ENCODE measurements at regions not wholly inside any gene's neighbourhood (a gene's known extent, or its start where the extent isn't known, plus 50 kb on each side); places are given as distances from the start of the nearest gene placed in this dataset.

- no CpG with 5 or more reads among the region's 31 CpGs for WGBS (ENCODE audit: insufficient coverage, insufficient read length)
- Histone ChIP-seq H3K27ac (ENCODE audit: low read length) (no peak overlapping the region), H3K36me3 (ENCODE audit: control insufficient read depth, insufficient read depth, low read length) (no peaks in the 10 kb centered on the region), H3K4me3 (ENCODE audit: low read length) (no peak overlapping the region), H3K9me3 (ENCODE audit: control insufficient read depth, insufficient read depth, low read length) (no peaks in the 10 kb centered on the region), H3K27me3 (ENCODE audit: control insufficient read depth, insufficient read depth, low read length) (no peaks in the 10 kb centered on the region), H3K4me1 (ENCODE audit: control insufficient read depth, insufficient read depth, low read length) (peaks cover 10% of the 10 kb centered on the region; the same call in 1 of the 2 replicates)
- DNase-seq (ENCODE audit: low read depth, low spot score) = peak; percentile 89
Measured at GRCh38 chr12:14260011-14260993, 105.2 kb upstream of the ATF7IP start.

GRCh38 chr12:14261096-14261495 lies 104.4 kb upstream of the ATF7IP start:
- no peaks in the 10 kb centered on the region for H3K36me3 ChIP-seq (ENCODE audit: control insufficient read depth, insufficient read depth, low read length)
- H3K4me3 ChIP-seq (ENCODE audit: low read length) = no peak overlapping the region
- H3K27ac ChIP-seq (ENCODE audit: low read length) = no peak overlapping the region
- no CpG with 5 or more reads among the region's 6 CpGs for WGBS (ENCODE audit: insufficient coverage, insufficient read length)
- peaks cover 10% of the 10 kb centered on the region; the same call in 1 of the 2 replicates for H3K4me1 ChIP-seq (ENCODE audit: control insufficient read depth, insufficient read depth, low read length)
- H3K9me3 ChIP-seq (ENCODE audit: control insufficient read depth, insufficient read depth, low read length) = no peaks in the 10 kb centered on the region
- DNase-seq (ENCODE audit: low read depth, low spot score) = no peak
- no peaks in the 10 kb centered on the region for H3K27me3 ChIP-seq (ENCODE audit: control insufficient read depth, insufficient read depth, low read length)

GRCh38 chr12:14261861-14262260 lies 103.6 kb upstream of the ATF7IP start:
- H3K4me3 ChIP-seq (ENCODE audit: low read length) = no peak overlapping the region

GRCh38 chr12:14262771-14263511 lies 102.5 kb upstream of the ATF7IP start:
- no peak overlapping the region for H3K27ac ChIP-seq (ENCODE audit: low read length)

More at GRCh38 chr12:14261861-14262260, 103.6 kb upstream of the ATF7IP start:
- Histone ChIP-seq H3K27ac (ENCODE audit: low read length) (no peak overlapping the region), H3K36me3 (ENCODE audit: control insufficient read depth, insufficient read depth, low read length) (no peaks in the 10 kb centered on the region), H3K27me3 (ENCODE audit: control insufficient read depth, insufficient read depth, low read length) (no peaks in the 10 kb centered on the region), H3K4me1 (ENCODE audit: control insufficient read depth, insufficient read depth, low read length) (peaks cover 10% of the 10 kb centered on the region; the same call in 1 of the 2 replicates), H3K9me3 (ENCODE audit: control insufficient read depth, insufficient read depth, low read length) (no peaks in the 10 kb centered on the region)
- no peak for DNase-seq (ENCODE audit: low read depth, low spot score)
- WGBS (ENCODE audit: insufficient coverage, insufficient read length) = no CpG with 5 or more reads among the region's 2 CpGs

GRCh38 chr12:14263742-14264141 lies 101.7 kb upstream of the ATF7IP start:
- Histone ChIP-seq H3K27ac (ENCODE audit: low read length) (no peak overlapping the region), H3K36me3 (ENCODE audit: control insufficient read depth, insufficient read depth, low read length) (no peaks in the 10 kb centered on the region), H3K4me1 (ENCODE audit: control insufficient read depth, insufficient read depth, low read length) (peaks cover 5% of the 10 kb centered on the region; the same call in 1 of the 2 replicates), H3K4me3 (ENCODE audit: low read length) (no peak overlapping the region), H3K9me3 (ENCODE audit: control insufficient read depth, insufficient read depth, low read length) (no peaks in the 10 kb centered on the region), H3K27me3 (ENCODE audit: control insufficient read depth, insufficient read depth, low read length) (no peaks in the 10 kb centered on the region)
- WGBS (ENCODE audit: insufficient coverage, insufficient read length) = no CpG with 5 or more reads among the region's 3 CpGs
- no peak for DNase-seq (ENCODE audit: low read depth, low spot score)

More at GRCh38 chr12:14262771-14263511, 102.5 kb upstream of the ATF7IP start:
- Histone ChIP-seq H3K36me3 (ENCODE audit: control insufficient read depth, insufficient read depth, low read length) (no peaks in the 10 kb centered on the region), H3K4me1 (ENCODE audit: control insufficient read depth, insufficient read depth, low read length) (peaks cover 12% of the 10 kb centered on the region; the same call in 1 of the 2 replicates), H3K27me3 (ENCODE audit: control insufficient read depth, insufficient read depth, low read length) (no peaks in the 10 kb centered on the region), H3K9me3 (ENCODE audit: control insufficient read depth, insufficient read depth, low read length) (no peaks in the 10 kb centered on the region), H3K4me3 (ENCODE audit: low read length) (no peak overlapping the region)
- DNase-seq (ENCODE audit: low read depth, low spot score) = no peak
- no CpG with 5 or more reads among the region's 7 CpGs for WGBS (ENCODE audit: insufficient coverage, insufficient read length)

- DNase-seq (ENCODE audit: low read depth, low spot score) = no peak
Measured at GRCh38 chr12:14264316-14264715, 101.2 kb upstream of the ATF7IP start.

GRCh38 chr12:14264778-14265177 lies 100.7 kb upstream of the ATF7IP start:
- peaks cover 5% of the 10 kb centered on the region; the same call in 1 of the 2 replicates for H3K4me1 ChIP-seq (ENCODE audit: control insufficient read depth, insufficient read depth, low read length)
- DNase-seq (ENCODE audit: low read depth, low spot score) = no peak
- no peak overlapping the region for H3K4me3 ChIP-seq (ENCODE audit: low read length)
- H3K27me3 ChIP-seq (ENCODE audit: control insufficient read depth, insufficient read depth, low read length) = no peaks in the 10 kb centered on the region
- no peaks in the 10 kb centered on the region for H3K36me3 ChIP-seq (ENCODE audit: control insufficient read depth, insufficient read depth, low read length)
- H3K9me3 ChIP-seq (ENCODE audit: control insufficient read depth, insufficient read depth, low read length) = no peaks in the 10 kb centered on the region
- H3K27ac ChIP-seq (ENCODE audit: low read length) = no peak overlapping the region
- no CpG with 5 or more reads among the region's 3 CpGs for WGBS (ENCODE audit: insufficient coverage, insufficient read length)

More at GRCh38 chr12:14264316-14264715, 101.2 kb upstream of the ATF7IP start:
- Histone ChIP-seq H3K9me3 (ENCODE audit: control insufficient read depth, insufficient read depth, low read length) (no peaks in the 10 kb centered on the region), H3K27ac (ENCODE audit: low read length) (no peak overlapping the region), H3K4me1 (ENCODE audit: control insufficient read depth, insufficient read depth, low read length) (peaks cover 5% of the 10 kb centered on the region; the same call in 1 of the 2 replicates), H3K27me3 (ENCODE audit: control insufficient read depth, insufficient read depth, low read length) (no peaks in the 10 kb centered on the region), H3K4me3 (ENCODE audit: low read length) (no peak overlapping the region), H3K36me3 (ENCODE audit: control insufficient read depth, insufficient read depth, low read length) (no peaks in the 10 kb centered on the region)
- no CpG with 5 or more reads among the region's 2 CpGs for WGBS (ENCODE audit: insufficient coverage, insufficient read length)

GRCh38 chr12:14268120-14268515 lies 97.4 kb upstream of the ATF7IP start:
- Histone ChIP-seq H3K4me1 (ENCODE audit: control insufficient read depth, insufficient read depth, low read length) (peaks cover 2% of the 10 kb centered on the region; the same call in 1 of the 2 replicates), H3K4me3 (ENCODE audit: low read length) (no peak overlapping the region), H3K36me3 (ENCODE audit: control insufficient read depth, insufficient read depth, low read length) (no peaks in the 10 kb centered on the region), H3K9me3 (ENCODE audit: control insufficient read depth, insufficient read depth, low read length) (no peaks in the 10 kb centered on the region), H3K27me3 (ENCODE audit: control insufficient read depth, insufficient read depth, low read length) (no peaks in the 10 kb centered on the region), H3K27ac (ENCODE audit: low read length) (no peak overlapping the region)
- DNase-seq (ENCODE audit: low read depth, low spot score) = no peak

- Histone ChIP-seq H3K9me3 (ENCODE audit: control insufficient read depth, insufficient read depth, low read length) (no peaks in the 10 kb centered on the region), H3K27ac (ENCODE audit: low read length) (no peak overlapping the region), H3K36me3 (ENCODE audit: control insufficient read depth, insufficient read depth, low read length) (no peaks in the 10 kb centered on the region), H3K27me3 (ENCODE audit: control insufficient read depth, insufficient read depth, low read length) (no peaks in the 10 kb centered on the region), H3K4me1 (ENCODE audit: control insufficient read depth, insufficient read depth, low read length) (peaks cover 2% of the 10 kb centered on the region; the same call in 1 of the 2 replicates), H3K4me3 (ENCODE audit: low read length) (no peak overlapping the region)
- no peak for DNase-seq (ENCODE audit: low read depth, low spot score)
Measured at GRCh38 chr12:14270392-14270791, 95.1 kb upstream of the ATF7IP start.

Measured in iPS DF 6.9 (cell line).